ENCODE measurements at regions not wholly inside any gene's neighbourhood (a gene's known extent, or its start where the extent isn't known, plus 50 kb on each side); places are given as distances from the start of the nearest gene placed in this dataset.

- TF ChIP-seq CTCF (IDR thresholded peaks at IDR 0.05): no peak
- no peak for TF ChIP-seq EZH2 (IDR thresholded peaks at IDR 0.05)
Observed at GRCh38 chr5:74094782-74095108, 468.7 kb downstream of the ARHGEF28 start.
